Activated CD8-positive, alpha-beta T cell treated with anti-CD3 and anti-CD28 coated beads for 36 hours (primary cell): ENCODE measurements at regions not wholly inside any gene's neighbourhood (a gene's known extent, or its start where the extent isn't known, plus 50 kb on each side); places are given as distances from the start of the nearest gene placed in this dataset.

Source experiments
- ATAC-seq: fragments of 200-7000 bp; cut with Tn5 transposase; one replicate; pipeline ENCODE4 v1.10.0; 2021; ENCODE audit warnings: mild to moderate bottlenecking, moderate library complexity
- CTCF ChIA-PET: fragments of 350-600 bp; sonication (Branson Sonifier 250); formaldehyde crosslinking; loops from one replicate; lab custom pipeline; 2021; ENCODE audit warnings: antibody characterized with exemption; lab: Charles Lee
- POLR2A ChIA-PET: fragments of 350-600 bp; sonication (Branson Sonifier 250); formaldehyde crosslinking; loops from one replicate; lab custom pipeline; 2021; ENCODE audit warnings: antibody characterized with exemption; lab: Charles Lee
- DNase-seq: peaks from one replicate; pipeline ENCODE4 v3.0.0-alpha.2; 2020
- H3K27ac Mint-ChIP-seq: one replicate; pipeline ENCODE4 v1.8.0; 2021; ENCODE audit warnings: mild to moderate bottlenecking, mixed read lengths
- H3K27me3 Mint-ChIP-seq: one replicate; pipeline ENCODE4 v1.8.0; 2021; ENCODE audit warnings: mixed read lengths
- H3K36me3 Mint-ChIP-seq: one replicate; pipeline ENCODE4 v1.8.0; 2021; ENCODE audit warnings: low read depth, mixed read lengths
- H3K4me1 Mint-ChIP-seq: one replicate; pipeline ENCODE4 v1.8.0; 2021; ENCODE audit warnings: low read depth, mixed read lengths
- H3K4me3 Mint-ChIP-seq: one replicate; pipeline ENCODE4 v1.8.0; 2021; ENCODE audit warnings: mild to moderate bottlenecking, moderate library complexity, mixed read lengths
- H3K9me3 Mint-ChIP-seq: one replicate; pipeline ENCODE4 v1.8.0; 2021; ENCODE audit warnings: mixed read lengths
- intact Hi-C: fragments of 100-400 bp; cut with micrococcal nuclease; formaldehyde crosslinking; loops from one replicate; pipeline ENCODE4 v1.10.0; 2022
- TF ChIP-seq, protein P1 (sequence below): fragments of 200-600 bp; IDR thresholded peaks from one replicate; pipeline ENCODE4 v1.8.0; 2022; ENCODE audit warnings: antibody characterized with exemption, mild to moderate bottlenecking

DNA sequence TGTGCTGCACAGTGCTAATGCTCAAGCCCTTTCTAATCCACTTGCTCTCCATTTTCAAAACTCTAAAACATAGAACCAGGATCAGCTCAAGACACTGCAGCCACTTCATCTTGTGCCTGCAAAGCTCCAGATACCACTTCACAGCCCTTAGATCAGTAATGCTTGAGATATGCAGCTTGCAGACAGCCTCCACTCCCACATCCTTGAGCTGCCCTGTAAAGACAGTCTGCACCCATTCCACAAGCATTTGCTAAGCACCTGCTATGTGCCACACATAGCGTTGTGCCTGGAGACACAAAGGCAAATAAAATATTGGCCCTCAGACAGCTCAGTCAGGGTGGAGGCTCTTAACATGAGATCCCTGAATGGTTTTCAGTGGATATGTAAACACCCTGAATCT, 192.5 kb upstream of the SNX19 start:
- intact Hi-C loops = loop anchor here (5.0 kb wide), 1 partner anchor 1804 kb away; no protein-coding TSS in a partner anchor
- TF ChIP-seq, protein P1, sequence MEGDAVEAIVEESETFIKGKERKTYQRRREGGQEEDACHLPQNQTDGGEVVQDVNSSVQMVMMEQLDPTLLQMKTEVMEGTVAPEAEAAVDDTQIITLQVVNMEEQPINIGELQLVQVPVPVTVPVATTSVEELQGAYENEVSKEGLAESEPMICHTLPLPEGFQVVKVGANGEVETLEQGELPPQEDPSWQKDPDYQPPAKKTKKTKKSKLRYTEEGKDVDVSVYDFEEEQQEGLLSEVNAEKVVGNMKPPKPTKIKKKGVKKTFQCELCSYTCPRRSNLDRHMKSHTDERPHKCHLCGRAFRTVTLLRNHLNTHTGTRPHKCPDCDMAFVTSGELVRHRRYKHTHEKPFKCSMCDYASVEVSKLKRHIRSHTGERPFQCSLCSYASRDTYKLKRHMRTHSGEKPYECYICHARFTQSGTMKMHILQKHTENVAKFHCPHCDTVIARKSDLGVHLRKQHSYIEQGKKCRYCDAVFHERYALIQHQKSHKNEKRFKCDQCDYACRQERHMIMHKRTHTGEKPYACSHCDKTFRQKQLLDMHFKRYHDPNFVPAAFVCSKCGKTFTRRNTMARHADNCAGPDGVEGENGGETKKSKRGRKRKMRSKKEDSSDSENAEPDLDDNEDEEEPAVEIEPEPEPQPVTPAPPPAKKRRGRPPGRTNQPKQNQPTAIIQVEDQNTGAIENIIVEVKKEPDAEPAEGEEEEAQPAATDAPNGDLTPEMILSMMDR = no peak
- ChIA-PET CTCF (no interaction called here), POLR2A (no interaction called here)
- no peak overlapping the region for H3K27ac Mint-ChIP-seq
- no peaks in the 10 kb centered on the region for H3K36me3 Mint-ChIP-seq
- no peak overlapping the region for H3K4me3 Mint-ChIP-seq
- no peaks in the 10 kb centered on the region for H3K27me3 Mint-ChIP-seq
- H3K9me3 Mint-ChIP-seq = no peaks in the 10 kb centered on the region
- H3K4me1 Mint-ChIP-seq = no peaks in the 10 kb centered on the region
- no peak for DNase-seq
- no peak for ATAC-seq

DNA sequence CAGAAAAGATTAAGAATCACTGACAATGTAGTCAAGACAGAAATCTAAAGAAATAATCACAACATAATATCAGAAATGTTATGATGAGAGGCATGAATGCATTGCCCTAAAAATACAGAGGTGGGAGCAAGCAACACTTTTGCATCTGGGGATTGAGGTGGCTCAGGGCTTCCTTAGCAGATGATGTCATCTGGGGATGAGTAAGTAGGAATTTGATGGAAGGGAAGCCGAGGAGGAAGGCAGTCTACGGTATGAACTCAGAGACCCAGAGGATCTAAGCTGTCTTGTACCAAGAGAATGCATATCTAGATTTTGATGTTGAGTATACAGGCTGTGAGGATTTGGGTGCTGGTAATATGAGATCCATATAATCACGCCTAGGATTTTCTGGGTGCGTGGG, 193.0 kb upstream of the SNX19 start:
- DNase-seq = no peak
- no peaks in the 10 kb centered on the region for H3K36me3 Mint-ChIP-seq
- ChIA-PET CTCF (no interaction called here), POLR2A (no interaction called here)
- intact Hi-C loops = loop anchor here (5.0 kb wide), 1 partner anchor 1803 kb away; no protein-coding TSS in a partner anchor
- no peaks in the 10 kb centered on the region for H3K4me1 Mint-ChIP-seq
- H3K27me3 Mint-ChIP-seq = no peaks in the 10 kb centered on the region
- H3K27ac Mint-ChIP-seq = no peak overlapping the region
- H3K9me3 Mint-ChIP-seq = no peaks in the 10 kb centered on the region
- ATAC-seq = no peak
- no peak overlapping the region for H3K4me3 Mint-ChIP-seq
- TF ChIP-seq, protein P1 = no peak

DNA sequence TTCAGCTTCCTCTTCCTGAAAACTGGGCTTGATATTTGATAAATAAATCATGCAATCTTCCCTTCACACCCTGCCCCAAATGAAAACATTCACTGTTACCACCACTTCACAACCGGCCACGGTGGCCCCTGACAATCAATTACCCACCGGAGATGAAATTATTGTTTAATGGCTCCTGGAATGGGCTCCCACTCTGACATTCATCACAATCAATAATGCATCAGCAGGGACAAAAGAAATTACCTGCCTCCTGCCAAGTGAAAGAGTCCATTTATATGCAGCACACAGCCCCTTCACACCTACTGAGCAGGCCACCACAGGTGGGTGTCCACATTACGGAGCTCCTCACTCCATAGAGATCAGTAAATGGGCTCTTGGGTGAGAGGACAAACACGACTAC, 193.5 kb upstream of the SNX19 start:
- ATAC-seq (no peak), DNase-seq (no peak)
- Mint-ChIP-seq H3K9me3 (no peaks in the 10 kb centered on the region), H3K27ac (no peak overlapping the region), H3K4me1 (no peaks in the 10 kb centered on the region), H3K4me3 (no peak overlapping the region), H3K36me3 (no peaks in the 10 kb centered on the region), H3K27me3 (no peaks in the 10 kb centered on the region)
- CTCF ChIA-PET = no interaction called here
- TF ChIP-seq, protein P1 = no peak
- intact Hi-C loops = loop anchor here (5.0 kb wide), 1 partner anchor 1803 kb away; no protein-coding TSS in a partner anchor
- POLR2A ChIA-PET = no interaction called here

DNA sequence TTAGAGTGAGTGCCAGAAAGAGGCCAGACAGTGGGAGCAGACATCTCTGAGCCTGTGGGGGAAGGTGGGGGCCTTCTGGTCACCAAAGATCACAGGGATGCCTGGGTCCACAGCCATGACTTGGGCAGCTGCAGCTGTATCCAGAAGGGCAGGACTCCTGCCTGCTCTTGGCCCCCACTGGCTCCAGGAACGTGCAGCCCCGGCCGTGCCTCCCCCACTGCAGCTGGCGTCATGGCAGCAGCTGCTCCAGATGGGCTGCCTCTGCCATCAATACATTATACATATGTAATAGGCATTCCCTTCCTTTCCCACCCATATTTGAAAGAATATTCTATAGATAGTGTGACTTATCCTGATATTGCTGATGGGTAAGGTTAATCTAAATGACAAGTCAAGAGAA, 195.5 kb upstream of the SNX19 start:
- no peaks in the 10 kb centered on the region for H3K9me3 Mint-ChIP-seq
- DNase-seq = no peak
- no peak for ATAC-seq
- intact Hi-C loops = no loop called here
- TF ChIP-seq, protein P1 = no peak
- no peak overlapping the region for H3K27ac Mint-ChIP-seq
- ChIA-PET POLR2A (no interaction called here), CTCF (no interaction called here)
- H3K4me1 Mint-ChIP-seq = no peaks in the 10 kb centered on the region
- no peak overlapping the region for H3K4me3 Mint-ChIP-seq
- no peaks in the 10 kb centered on the region for H3K27me3 Mint-ChIP-seq
- no peaks in the 10 kb centered on the region for H3K36me3 Mint-ChIP-seq

DNA sequence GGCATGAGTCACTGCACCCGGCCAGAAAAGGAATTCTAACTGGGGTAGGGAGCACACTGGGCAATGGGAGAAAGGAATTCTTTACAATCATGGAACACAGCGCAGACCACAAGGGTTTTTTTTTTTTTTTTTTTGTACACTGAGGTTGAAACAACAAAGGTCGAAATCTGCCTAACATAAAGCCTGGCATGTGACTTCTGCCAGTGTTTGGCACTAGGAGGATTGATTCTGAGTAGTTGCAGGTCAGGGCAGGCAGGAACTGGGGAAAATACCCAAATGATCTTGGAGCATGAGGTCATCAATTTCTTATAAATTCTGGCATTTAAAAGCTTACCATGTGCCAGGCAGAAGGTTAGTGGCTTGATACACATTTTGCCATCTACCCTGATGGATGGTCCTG, 202.0 kb upstream of the SNX19 start:
- no peak overlapping the region for H3K4me3 Mint-ChIP-seq
- intact Hi-C loops = no loop called here
- no peak overlapping the region for H3K27ac Mint-ChIP-seq
- H3K9me3 Mint-ChIP-seq = no peaks in the 10 kb centered on the region
- TF ChIP-seq, protein P1 = no peak
- ChIA-PET POLR2A (no interaction called here), CTCF (no interaction called here)
- no peak for ATAC-seq
- H3K36me3 Mint-ChIP-seq = no peaks in the 10 kb centered on the region
- DNase-seq = no peak
- no peaks in the 10 kb centered on the region for H3K4me1 Mint-ChIP-seq
- H3K27me3 Mint-ChIP-seq = no peaks in the 10 kb centered on the region
